ENCODE measurements at regions not wholly inside any gene's neighbourhood (a gene's known extent, or its start where the extent isn't known, plus 50 kb on each side); places are given as distances from the start of the nearest gene placed in this dataset.

GRCh38 chr2:12827721-12828120 lies 111.0 kb downstream of the TRIB2 start:
- DNase-seq (ENCODE audit: low read depth, low spot score): no peak

- no peak for DNase-seq (ENCODE audit: low read depth, low spot score)
These were observed 112.2 kb downstream of the TRIB2 start for GRCh38 chr2:12828980-12829379.

- DNase-seq (ENCODE audit: low read depth, low spot score): no peak
These were observed 114.3 kb downstream of the TRIB2 start for GRCh38 chr2:12831016-12831415.

- DNase-seq (ENCODE audit: low read depth, low spot score): no peak
These were observed 117.5 kb downstream of the TRIB2 start for GRCh38 chr2:12834239-12834638.

DNA sequence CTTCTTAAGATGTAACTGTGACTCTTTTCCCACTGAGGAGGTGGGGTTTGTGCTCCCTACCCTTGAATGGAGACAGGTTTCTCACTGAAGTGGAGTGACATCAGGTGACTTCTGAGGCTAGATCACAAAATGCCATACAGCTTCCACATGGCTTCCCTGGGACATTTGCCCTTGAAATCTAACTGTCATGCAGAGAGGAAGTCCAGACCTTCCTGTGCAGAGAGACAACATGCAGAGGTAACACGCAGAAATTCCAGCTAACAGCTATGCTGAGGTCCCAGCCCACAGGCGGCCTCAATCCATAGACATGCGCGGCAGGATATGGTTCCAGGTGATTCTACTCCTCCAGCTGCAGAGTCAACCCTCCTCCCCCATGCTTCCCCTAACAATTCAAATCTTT lies 119.0 kb downstream of the TRIB2 start:
- no peak for DNase-seq (ENCODE audit: low read depth, low spot score)

- DNase-seq (ENCODE audit: low read depth, low spot score): no peak
These were observed 122.6 kb downstream of the TRIB2 start for GRCh38 chr2:12839339-12839738.

DNA sequence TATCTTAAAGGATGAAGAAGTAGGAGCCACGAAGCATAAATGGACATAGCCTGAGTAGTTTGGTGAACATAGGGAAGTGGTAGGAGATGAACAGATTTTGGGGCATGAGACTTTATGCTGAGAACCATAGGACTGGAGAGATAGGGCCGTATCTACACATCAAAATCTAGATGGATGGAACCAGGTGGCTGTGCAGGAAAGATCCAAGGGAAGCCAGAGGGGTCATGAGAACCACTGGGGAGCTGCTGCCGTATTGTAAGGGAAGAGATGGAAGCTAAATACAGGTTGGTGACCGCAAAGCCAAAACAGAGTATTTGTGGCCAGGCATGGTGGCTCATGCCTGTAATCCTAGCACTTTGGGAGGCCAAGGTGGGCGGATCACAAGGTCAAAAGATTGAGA lies 124.3 kb downstream of the TRIB2 start:
- no peak for DNase-seq (ENCODE audit: low read depth, low spot score)

DNA sequence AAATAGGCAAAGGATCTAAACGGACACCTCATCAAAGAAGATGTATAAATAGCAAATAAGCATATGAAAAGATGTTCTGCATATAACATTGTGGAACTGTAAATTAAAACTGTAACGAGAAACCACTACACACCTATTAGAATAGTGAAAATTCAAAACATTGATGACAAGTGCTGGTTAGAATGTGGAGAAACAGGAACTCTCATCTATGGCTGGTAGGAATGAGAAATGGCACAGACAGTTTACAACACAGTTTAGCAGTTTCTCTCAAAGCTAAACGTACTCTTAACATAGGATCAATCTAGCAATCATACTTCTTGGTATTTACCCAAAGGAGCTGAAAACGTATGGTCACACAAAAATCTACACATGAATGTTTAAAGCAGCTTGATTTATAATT lies 126.2 kb downstream of the TRIB2 start:
- DNase-seq (ENCODE audit: low read depth, low spot score): no peak

DNA sequence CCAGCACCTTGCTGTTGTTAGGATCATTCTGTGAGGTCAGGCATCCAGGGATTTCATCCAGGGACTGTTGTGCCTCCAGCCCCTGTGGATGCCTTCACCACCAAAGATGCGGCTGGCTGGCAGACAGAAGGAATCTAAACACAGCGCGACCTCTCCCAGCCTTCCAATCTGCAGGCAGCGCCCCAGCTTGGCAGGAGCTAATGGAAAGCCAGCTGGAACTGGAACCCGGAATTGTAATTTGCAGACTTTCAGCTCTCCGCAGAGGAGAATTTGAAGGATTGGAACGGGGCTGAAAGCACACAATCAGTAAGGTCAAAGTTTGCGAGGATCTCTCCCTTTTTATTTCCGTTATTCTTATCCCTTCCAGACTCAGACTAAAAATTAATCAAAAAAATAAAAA lies 127.8 kb downstream of the TRIB2 start:
- no peak for DNase-seq (ENCODE audit: low read depth, low spot score)

DNA sequence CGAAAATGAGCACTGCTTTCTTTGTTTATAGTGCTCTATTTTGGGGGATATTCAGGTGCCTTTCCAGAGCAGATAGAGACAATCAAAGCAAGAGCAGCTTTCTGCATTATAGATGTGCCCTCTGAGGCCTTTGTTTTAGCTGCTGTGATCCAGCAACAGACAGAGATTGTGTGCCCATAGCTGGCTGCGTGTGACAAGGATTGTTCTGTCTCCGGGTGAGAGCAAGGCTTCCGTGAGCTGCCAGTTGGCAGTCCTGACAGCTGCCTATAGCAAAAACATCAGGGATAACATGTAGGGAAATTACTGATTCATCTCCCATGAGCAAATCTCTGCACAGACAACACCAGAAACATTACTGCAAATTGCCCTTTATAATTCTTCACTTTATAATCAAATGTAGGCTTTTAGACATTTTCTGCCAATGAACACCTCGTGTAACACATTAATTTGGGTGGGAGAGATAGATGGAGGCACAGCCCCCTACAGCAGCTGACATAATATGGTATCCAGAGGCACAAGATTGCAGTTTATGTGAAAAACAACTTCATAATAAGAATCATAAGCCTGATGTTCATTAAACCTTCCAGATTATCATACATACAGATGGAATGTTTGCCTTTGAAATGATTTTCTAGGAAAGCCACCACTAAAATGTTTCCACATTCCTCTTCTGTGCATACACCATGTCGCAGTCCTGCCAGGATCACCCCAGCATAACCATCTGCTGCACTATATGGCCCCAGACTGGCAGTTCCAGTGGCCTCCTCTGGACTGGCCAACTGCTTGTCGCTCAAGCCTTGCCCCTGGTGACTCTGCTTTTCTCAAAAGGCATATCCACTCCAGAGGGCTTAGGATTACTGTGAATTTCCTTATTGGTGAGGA lies 131.2 kb downstream of the TRIB2 start:
- DNase-seq (ENCODE audit: low read depth, low spot score): no peak

DNA sequence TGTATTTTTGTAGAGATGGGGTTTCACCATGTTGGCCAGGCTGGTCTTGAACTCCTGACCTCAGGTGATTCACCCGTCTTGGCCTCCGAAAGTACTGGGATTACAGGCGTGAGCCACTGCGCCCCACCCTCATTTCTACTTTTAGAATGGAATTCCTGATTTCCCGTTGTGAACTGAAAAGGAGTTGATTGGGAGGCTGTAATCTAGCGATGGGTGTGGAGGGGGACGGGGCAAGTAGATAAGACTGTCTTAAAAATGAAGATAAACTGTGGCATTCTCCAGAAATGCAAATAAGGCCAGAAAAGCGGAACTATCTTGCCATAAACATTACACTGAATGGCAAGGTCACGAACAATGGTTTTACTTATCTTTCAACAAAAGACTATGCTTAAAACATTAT lies 135.4 kb downstream of the TRIB2 start:
- DNase-seq (ENCODE audit: low read depth, low spot score): no peak

DNA sequence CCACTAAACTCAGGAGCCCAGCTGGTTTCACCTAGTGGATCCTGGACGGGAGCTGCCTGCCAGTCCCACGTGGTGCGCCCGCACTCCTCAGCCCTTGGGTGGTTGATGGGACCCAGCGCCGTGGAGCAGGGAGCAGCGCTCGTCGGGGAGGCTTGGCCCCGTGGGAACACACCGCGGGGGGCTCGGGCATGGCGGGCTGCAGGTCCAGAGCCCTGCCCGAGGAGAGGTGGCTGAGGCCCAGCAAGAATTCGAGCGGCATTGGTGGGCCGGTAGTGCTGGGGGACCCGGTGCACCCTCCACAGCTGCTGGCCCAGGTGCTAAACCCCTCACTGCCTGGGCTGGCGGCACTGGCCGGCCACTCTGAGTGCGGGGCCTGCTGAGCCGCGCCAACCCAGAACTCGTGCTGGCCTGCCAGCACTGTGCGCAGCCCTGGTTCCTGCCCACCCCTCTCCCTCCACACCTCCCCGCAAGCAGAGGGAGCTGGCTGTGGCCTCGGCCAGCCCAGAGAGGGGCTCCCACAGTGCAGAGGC lies 137.3 kb downstream of the TRIB2 start:
- DNase-seq (ENCODE audit: low read depth, low spot score): no peak

DNA sequence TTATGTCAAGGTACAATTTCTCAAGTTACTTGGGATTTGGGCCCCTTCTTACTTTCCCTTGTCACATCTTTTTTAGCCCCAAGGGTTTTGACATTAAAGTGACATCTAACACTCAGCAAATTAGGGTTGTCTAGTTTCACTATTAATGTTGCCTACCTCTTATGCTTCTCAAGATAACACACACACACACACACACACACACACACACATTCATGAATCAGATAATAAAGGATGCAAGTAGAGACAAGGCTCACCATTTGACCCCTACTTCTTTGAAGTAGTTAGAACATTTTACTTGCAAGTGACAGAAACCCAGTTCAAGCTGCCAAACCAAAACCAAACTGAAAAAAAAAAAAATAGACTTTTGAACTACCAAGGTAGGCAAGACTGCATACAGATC lies 138.8 kb downstream of the TRIB2 start:
- DNase-seq (ENCODE audit: low read depth, low spot score): peak; percentile 40

DNA sequence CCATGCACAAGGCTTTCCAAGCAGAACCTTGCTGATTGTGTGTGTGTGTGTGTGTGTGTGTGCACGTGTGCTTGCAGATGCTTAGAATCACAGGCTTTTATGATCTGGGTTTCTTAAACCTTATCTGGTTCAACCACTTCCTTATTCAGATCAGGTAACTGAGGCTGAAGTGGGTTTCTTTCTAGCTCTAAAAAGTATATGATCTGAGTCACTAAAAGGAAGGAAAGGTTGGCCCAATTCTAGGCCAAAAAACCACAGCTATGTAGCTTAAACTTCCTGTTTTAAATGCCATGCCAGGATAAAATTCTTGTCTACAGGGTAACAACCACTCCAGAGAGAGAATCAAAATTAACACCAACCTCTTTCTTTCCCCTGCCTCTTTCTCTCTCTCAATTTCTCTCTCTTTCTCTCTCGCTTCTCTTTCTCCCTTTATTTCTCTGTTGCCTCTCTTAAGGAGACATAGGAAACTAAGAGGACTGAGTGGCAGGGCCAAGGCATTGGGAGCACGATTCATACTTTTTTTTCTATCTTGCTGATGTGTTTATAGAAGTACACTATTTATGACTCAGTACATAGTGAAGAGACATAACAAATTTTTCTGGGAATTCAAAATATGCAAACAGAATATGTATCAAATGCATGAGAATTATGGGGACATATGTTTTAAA lies 140.3 kb downstream of the TRIB2 start:
- peak; percentile 83 for DNase-seq (ENCODE audit: low read depth, low spot score)

DNA sequence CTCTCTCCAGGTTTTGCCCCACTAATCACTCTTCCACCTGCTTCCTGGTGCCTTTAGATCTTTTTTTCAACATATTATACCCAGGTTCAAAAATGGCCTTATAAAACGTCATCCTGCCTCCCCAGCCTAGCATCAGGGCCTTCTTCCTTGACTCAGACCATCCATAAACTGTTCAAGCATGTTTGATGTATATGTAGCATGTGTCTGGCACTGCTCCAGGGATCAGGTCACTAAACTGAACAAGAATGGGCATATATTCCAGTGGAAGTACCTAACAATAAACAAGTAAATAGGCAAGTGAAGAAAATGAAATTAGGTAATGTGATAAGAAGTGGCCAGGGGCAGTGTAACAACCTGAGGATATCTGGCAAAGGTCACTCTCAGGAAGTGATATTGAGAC lies 141.2 kb downstream of the TRIB2 start:
- DNase-seq (ENCODE audit: low read depth, low spot score): no peak

DNA sequence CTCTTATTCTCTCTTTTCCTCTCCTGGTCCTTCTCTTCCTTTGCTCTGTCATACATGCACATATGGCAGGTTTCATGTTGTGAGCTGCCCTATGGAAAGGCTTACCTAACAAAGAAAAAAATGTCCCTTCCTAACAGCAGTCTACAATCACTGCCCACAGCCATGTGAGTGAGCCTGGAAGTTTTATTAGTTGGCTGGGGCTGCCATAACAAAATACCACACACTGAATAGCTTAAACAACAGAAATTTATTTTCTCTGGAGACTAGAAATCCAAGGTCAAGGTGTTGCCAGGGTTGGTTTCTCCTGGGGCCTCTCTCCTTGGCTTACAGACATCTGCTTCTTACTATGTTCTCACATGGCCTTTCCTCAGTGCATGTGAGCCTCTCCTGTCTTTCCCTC lies 142.1 kb downstream of the TRIB2 start:
- peak; percentile 34 for DNase-seq (ENCODE audit: low read depth, low spot score)

- DNase-seq (ENCODE audit: low read depth, low spot score): no peak
These were observed 144.7 kb downstream of the TRIB2 start for GRCh38 chr2:12861344-12861930.

GRCh38 chr2:12862541-12862940 lies 145.8 kb downstream of the TRIB2 start:
- no peak for DNase-seq (ENCODE audit: low read depth, low spot score)

DNA sequence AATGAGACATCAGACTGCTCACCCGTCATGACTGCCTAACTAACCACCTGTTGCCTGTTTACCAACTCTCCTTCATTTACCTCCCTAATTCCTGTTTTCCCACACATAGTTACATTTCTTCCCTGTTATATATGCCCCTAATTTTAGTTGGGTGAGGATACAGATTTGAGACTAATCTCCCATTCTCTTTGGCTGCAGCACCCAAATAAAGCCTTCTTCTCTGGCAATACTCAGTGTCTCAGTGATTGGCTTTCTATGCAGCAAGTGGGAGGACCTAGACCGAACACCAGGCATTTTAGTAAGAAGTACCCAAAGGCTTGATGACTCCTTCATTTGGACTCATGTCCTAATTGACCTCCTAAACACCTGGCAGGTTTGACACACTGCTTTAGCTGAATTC lies 147.2 kb downstream of the TRIB2 start:
- no peak for DNase-seq (ENCODE audit: low read depth, low spot score)

GRCh38 chr2:12867631-12868287 lies 151.0 kb downstream of the TRIB2 start:
- no peak for DNase-seq (ENCODE audit: low read depth, low spot score)

GRCh38 chr2:12870692-12871091 lies 154.0 kb downstream of the TRIB2 start:
- no peak for DNase-seq (ENCODE audit: low read depth, low spot score)

DNA sequence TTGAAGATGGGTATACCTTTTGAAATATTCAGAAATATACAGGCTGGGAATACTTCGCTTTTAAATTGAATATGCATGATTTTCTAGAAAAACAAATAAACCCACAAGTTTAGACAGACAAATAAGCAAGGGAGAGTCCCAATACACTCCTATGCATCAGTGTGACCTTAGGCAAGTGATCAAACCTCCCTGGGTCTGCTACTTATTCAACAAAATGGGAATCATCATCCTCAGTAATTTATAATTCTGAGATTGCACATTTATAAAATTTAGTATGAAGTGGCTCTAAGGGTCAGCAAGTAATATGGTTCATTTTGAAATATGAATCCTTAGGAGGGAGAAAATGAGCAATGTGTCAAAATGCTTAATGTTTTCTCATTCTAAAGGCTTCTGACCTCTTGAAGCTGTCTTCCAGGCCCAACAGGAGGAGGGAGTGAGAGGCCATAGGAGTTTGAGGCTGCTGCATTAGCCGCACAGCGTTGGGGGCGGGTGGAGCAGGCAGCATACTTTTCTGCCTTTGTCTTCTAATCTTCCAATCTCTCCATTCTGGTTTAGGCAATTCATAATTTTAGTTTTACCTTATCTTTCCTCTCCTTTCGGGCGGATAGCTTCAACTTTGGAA lies 155.1 kb downstream of the TRIB2 start:
- no peak for DNase-seq (ENCODE audit: low read depth, low spot score)

Data from astrocyte of the hippocampus (primary cell).